ENCODE measurements at regions not wholly inside any gene's neighbourhood (a gene's known extent, or its start where the extent isn't known, plus 50 kb on each side); places are given as distances from the start of the nearest gene placed in this dataset.
"Not testable (repeated sequence)": the region's sequence is repeated elsewhere in the genome, so short reads cannot be mapped to it uniquely, and the experiment has no call there.

DNA sequence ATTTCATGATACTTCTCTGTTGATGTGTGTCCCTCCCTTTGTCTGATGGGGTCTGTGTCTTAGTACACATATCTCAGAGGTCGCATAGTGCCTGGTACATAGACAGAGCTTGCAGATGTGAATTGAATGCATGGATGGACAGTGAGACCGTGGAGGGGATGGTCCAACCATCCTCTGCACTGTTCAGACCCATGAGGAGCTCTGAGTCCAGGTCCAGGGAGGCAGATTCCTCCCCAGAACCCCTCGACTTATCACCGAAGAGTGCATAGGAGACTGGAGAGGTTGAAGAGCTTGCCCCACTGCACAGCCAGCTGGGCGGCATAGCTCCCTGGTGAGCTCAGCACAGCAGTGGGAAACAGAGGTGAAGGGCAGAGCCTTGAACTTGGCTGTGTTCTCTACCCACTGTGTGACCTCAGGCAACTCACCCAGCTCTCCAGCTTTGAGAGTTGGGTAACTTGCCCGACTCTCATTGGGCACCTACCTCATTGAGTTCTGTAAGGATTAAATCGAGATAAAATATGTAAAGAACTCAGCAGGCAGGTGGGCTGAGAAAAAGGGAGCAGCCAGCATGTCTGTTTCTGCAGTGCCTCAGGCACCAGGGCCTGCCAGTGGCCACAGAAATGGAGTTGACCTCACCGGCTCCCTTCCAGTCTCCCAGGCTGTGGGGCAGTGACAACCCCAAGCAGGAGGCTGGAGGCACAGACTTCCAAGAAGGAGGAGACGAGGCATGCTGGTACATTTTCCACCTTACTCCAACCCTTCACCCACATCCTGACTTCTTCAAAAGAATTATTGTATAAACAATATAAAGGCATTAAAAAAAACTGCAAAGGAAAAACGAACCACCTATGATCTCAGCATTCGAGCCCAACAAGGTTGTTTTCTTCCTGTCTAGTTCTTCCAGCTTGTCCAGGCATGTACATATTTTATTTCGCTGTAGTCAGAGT lies 54.1 kb upstream of the TFRC start:
- Mint-ChIP-seq H3K4me1 (peaks cover 4% of the 10 kb centered on the region), H3K9me3 (no peaks in the 10 kb centered on the region), H3K4me3 (no peak overlapping the region), H3K36me3 (ENCODE audit: low read depth) (no peaks in the 10 kb centered on the region), H3K27me3 (peaks cover 4% of the 10 kb centered on the region), H3K27ac (no peak overlapping the region)
- no peak for DNase-seq
- CTCF ChIA-PET = no interaction called here
- POLR2A ChIA-PET = interaction anchor here (1.3 to 1.5 kb wide), 2 partner anchors 8 to 44 kb away, joined by 3 to 5 read pairs; no protein-coding TSS in a partner anchor

DNA sequence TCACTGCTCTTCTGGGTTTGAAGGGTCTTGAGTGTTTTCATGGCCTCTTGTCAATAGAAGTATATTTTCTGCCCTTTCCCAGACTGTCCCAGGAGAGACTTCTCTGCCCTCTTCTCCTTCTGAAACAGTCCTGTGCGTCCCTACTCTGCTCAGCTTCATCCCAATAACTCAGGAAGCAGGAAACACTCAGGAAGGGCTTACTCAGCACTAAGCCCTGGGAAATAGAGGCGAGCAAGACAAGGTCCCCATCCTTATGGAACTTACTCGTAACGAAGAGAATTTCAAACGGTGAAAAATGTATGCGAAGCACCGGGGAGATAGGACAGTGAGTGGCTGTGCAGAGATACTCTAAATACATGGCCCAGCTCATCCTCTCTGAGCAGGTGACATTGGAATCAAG lies 52.8 kb upstream of the TFRC start:
- Mint-ChIP-seq H3K4me3 (no peak overlapping the region), H3K27me3 (peaks cover 4% of the 10 kb centered on the region), H3K4me1 (peaks cover 4% of the 10 kb centered on the region), H3K9me3 (no peaks in the 10 kb centered on the region), H3K36me3 (ENCODE audit: low read depth) (no peaks in the 10 kb centered on the region), H3K27ac (no peak overlapping the region)
- POLR2A ChIA-PET = interaction anchor here (1.3 kb wide), 1 partner anchor 45 kb away, joined by 3 read pairs; no protein-coding TSS in a partner anchor
- CTCF ChIA-PET = no interaction called here
- DNase-seq = no peak

GRCh38 chr3:196133869-196134268 lies 52.0 kb upstream of the TFRC start:
- CTCF ChIA-PET; H3K36me3 Mint-ChIP-seq (ENCODE audit: low read depth); H3K27me3 Mint-ChIP-seq; H3K4me1 Mint-ChIP-seq; DNase-seq; H3K9me3 Mint-ChIP-seq; POLR2A ChIA-PET; H3K4me3 Mint-ChIP-seq; H3K27ac Mint-ChIP-seq: not testable (repeated sequence)

- DNase-seq = no peak
- POLR2A ChIA-PET = no interaction called here
- no peaks in the 10 kb centered on the region for H3K27me3 Mint-ChIP-seq
- H3K36me3 Mint-ChIP-seq (ENCODE audit: low read depth) = no peaks in the 10 kb centered on the region
- no peak overlapping the region for H3K27ac Mint-ChIP-seq
- no peak overlapping the region for H3K4me3 Mint-ChIP-seq
- CTCF ChIA-PET = no interaction called here
- H3K9me3 Mint-ChIP-seq = no peaks in the 10 kb centered on the region
- peaks cover 25% of the 10 kb centered on the region for H3K4me1 Mint-ChIP-seq
These were observed 50.0 kb upstream of the TFRC start for GRCh38 chr3:196131921-196132320.

Data from activated CD4-positive, alpha-beta memory T cell treated with anti-CD3 and anti-CD28 coated beads, Interleukin-2, amount 10 ng/mL, durations not matched to agents 7 days and 5 days (primary cell).